Ammon's horn (tissue), 1 donor: ENCODE measurements at regions not wholly inside any gene's neighbourhood (a gene's known extent, or its start where the extent isn't known, plus 50 kb on each side); places are given as distances from the start of the nearest gene placed in this dataset.

ENCODE experiments used
- DNase-seq: peaks from one replicate; pipeline ENCODE4 v3.0.0-alpha.2; 2016; ENCODE audit warnings: low spot score

- DNase-seq = no peak
These were observed 645.0 kb downstream of the PCDH7 start for GRCh38 chr4:31365006-31365690.

- DNase-seq = no peak
These were observed 645.9 kb downstream of the PCDH7 start for GRCh38 chr4:31366041-31366440.

GRCh38 chr4:31370866-31371465, 650.8 kb downstream of the PCDH7 start:
- peak; percentile 65 for DNase-seq

- no peak for DNase-seq
These were observed 654.2 kb downstream of the PCDH7 start for GRCh38 chr4:31374256-31374960.

- DNase-seq = no peak
These were observed 655.8 kb downstream of the PCDH7 start for GRCh38 chr4:31375936-31376335.

GRCh38 chr4:31379364-31379763, 659.2 kb downstream of the PCDH7 start:
- no peak for DNase-seq

GRCh38 chr4:31383767-31384166, 663.6 kb downstream of the PCDH7 start:
- no peak for DNase-seq

GRCh38 chr4:31390849-31391248, 670.7 kb downstream of the PCDH7 start:
- DNase-seq = no peak

- DNase-seq = no peak
These were observed 671.8 kb downstream of the PCDH7 start for GRCh38 chr4:31391976-31392375.

- no peak for DNase-seq
These were observed 672.8 kb downstream of the PCDH7 start for GRCh38 chr4:31392923-31393322.

- no peak for DNase-seq
These were observed 688.0 kb downstream of the PCDH7 start for GRCh38 chr4:31408121-31408520.

- no peak for DNase-seq
These were observed 691.4 kb downstream of the PCDH7 start for GRCh38 chr4:31411565-31411964.

- DNase-seq = no peak
These were observed 695.5 kb downstream of the PCDH7 start for GRCh38 chr4:31415629-31416028.

- no peak for DNase-seq
These were observed 696.3 kb downstream of the PCDH7 start for GRCh38 chr4:31416498-31416897.

- no peak for DNase-seq
These were observed 696.9 kb downstream of the PCDH7 start for GRCh38 chr4:31417040-31417439.

- DNase-seq = no peak
These were observed 701.8 kb downstream of the PCDH7 start for GRCh38 chr4:31422006-31422405.

GRCh38 chr4:31427691-31428090, 707.5 kb downstream of the PCDH7 start:
- no peak for DNase-seq

GRCh38 chr4:31442236-31442635, 722.1 kb downstream of the PCDH7 start:
- no peak for DNase-seq

- no peak for DNase-seq
These were observed 725.4 kb downstream of the PCDH7 start for GRCh38 chr4:31445526-31445925.

- DNase-seq = no peak
These were observed 735.4 kb downstream of the PCDH7 start for GRCh38 chr4:31455612-31456011.

- DNase-seq = no peak
These were observed 738.6 kb downstream of the PCDH7 start for GRCh38 chr4:31458813-31459212.

GRCh38 chr4:31461421-31461820, 741.3 kb downstream of the PCDH7 start:
- no peak for DNase-seq

- no peak for DNase-seq
These were observed 747.6 kb downstream of the PCDH7 start for GRCh38 chr4:31467781-31468180.
